Daoy (cell line): ENCODE measurements at regions not wholly inside any gene's neighbourhood (a gene's known extent, or its start where the extent isn't known, plus 50 kb on each side); places are given as distances from the start of the nearest gene placed in this dataset.
A peak's percentile ranks its signal among the peaks of the same experiment; 100 is the strongest.

Source experiments
- DNase-seq: peaks from one replicate; pipeline ENCODE4 v3.0.0-alpha.2; 2015; ENCODE audit warnings: low read depth

DNA sequence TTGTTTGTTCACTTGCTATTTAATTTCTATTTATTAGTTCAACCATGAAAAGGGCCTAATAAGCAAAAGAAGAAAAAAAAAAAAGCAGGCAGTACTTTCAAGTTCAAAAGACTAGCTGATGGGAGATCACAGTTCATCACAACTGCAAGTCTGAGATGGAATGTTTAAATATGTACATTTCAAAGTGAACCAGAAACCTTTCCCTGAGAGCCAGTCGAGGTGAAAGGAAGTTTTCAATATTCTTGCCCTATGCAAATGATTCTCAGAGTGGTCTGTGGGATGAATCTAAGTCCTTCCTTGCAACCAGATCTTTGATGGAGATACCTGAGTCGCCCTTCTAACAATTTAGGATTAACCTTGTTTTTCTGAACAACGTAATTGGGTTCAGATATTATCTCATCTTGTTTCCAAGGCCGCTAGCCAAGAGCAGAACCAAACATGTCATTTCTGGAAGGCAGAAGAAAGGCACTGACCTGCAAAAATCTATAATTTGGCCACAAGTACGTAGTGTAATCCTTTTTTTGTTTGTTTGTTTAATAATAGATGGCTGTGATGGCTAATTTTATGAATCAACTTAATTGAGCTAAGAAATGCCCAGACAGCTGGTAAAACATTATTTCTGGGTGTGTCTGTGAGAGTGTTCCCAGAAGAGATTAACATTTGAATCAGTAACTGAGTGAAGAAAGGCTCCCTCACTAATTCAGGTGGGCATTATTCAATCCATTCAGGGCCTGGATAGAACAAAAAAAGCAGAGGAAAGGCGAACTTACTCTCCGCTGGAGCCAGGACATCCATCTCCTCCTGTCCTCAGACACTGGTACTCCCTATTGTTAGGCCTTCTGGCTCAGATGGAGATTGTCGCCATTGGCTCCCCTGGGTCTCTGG is 171.1 kb upstream of the TMPO start:
- DNase-seq = no peak

DNA sequence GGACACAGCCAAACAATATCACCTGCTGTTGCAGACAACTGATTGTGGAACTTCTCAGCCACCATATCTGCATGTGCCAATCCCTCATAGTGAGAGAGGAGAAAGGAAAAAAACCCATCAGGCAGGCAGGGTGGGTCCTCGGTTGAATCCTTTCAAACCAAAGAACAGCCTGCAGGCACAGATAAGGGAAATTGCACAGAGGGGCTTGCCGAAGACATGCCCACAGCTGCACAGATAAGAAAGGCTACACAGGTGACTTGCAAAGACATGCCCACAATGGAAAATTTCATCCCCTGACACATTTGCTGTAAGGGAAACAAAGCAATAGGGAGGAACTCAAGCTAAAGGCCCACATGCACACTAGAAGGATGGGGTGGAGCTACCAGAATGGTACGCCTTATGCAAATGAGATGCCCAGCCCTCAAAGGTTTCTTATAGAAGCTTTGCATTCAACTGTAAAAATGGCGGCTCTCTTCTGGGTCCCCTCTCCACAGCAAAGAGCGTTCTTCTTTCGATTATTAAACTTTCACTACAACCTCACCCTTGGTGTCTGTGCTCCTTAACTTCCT is 170.0 kb upstream of the TMPO start:
- no peak for DNase-seq

DNA sequence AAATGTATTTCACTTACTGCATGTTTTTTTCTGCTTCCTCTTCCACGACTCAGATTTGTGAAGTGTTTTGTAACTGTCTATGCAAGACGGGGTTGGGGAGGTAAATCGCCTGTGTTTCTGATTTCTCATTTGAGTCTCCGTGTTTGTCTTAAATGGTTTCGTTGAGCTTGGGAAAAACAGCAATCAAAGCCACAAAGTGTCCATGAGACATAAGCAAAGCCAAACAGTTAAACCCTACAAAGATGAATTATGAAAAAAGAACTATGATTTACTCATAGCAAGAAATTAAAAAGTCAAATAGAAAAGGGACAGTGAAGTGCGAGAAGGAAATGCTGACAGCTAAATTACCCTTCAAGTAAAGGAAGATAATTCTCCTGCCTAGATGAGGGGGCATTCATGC is 164.3 kb upstream of the TMPO start:
- peak; percentile 10 for DNase-seq

DNA sequence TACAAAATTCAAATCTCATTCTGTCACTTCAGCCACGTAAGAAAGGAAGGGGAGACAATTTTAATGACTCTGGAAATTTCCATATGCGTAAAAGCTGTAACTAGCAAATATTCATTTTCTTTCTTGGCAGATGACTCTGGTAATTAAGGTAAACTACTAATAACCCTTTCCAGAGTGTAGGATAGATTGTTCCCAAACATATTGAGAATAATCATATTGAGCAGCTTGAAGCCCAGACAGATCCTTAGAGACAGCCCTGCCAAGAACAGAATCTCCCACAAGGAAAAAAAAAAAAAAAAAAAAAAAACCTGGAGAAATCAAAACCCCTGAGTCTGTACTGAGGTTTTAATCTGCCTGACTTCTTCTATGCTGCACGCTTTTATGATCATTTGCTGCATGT is 163.6 kb upstream of the TMPO start:
- no peak for DNase-seq

DNA sequence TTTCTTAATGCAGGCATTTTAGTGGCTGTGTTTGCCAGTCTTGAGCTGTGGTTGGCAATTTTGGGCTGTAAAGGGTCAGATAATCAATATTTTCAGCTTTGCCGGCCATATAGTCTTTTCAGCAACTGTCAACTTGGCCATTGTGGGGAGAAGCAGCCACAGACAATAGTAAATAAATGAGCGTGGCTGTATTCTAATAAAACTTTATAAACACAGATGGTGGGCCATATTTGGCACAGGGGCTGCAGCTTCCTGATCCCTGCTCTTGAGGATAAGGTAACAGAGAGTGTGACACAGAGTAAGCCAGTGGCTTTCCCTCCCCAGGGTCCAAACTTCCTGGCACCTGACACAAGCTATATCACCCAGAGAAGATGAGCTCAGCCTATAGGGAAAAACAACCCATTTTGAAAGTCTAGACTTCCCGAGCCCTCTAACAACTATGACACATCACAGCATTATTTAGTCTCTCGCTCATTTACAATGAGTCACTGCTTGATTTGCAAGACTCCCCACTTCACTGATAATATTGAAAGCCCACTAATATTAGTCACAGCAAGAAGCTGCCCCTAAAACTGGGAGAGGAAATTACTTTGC is 163.1 kb upstream of the TMPO start:
- peak; percentile 94 for DNase-seq

DNA sequence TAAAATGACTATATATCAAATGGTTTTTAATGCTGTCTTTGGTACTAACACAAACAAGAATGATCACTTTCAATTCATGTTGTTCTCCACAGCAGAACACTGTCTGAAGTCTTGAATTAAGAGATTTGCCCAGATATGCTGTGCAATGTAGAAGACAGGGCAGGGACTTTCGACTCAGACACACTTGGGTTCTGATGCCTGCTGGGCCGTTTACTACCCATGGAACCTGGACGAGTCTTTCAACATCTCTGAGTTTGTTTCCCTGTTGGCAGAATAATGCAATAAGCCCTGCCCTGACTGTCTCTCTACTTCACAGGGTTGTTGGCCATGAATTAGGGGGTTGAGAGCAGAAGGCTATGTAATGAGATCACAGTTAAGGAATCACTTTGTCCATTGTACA is 162.6 kb upstream of the TMPO start:
- DNase-seq = peak; percentile 49

DNA sequence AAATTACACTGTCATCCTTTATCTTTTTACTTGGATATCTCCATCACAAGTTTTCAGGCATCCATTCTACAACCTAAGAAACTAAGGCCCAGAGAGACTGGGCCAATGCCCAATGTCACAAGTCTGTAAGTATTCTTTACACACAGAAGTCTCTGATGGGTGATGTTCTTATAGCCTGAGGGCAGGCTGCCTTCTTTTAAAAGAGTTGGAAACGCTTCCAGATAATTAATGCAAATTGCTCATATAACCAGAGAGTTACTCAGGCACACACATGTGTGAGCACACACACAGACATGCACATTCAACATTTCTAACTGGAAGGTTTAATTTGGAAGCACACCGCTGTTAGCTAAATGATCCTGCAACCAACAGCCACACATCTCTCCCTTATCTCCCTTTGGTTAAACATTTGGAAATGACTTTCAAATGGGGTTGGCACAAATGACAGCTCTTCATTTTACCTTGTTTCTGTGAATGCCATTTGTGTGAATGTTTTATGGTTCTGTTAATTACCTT is 160.8 kb upstream of the TMPO start:
- peak; percentile 46 for DNase-seq

DNA sequence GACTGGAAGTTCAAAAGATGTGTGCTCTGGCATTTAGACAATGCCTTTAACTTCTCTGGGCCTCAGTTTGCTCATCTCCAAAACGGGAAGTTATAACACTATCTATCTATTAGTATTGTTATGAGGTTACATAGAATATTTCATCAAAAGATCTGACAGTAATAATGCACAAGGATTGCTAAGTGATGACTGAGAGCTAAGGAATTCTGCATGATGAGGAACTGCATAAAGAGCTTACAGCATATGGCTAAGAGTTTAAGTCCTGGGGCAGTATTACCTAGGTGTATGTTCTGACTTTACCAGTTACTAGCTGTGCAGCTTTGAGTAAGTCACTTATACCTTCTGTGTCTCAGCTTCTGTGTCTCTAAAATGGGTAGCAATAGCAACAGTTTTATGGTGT is 160.1 kb upstream of the TMPO start:
- DNase-seq = peak; percentile 61

DNA sequence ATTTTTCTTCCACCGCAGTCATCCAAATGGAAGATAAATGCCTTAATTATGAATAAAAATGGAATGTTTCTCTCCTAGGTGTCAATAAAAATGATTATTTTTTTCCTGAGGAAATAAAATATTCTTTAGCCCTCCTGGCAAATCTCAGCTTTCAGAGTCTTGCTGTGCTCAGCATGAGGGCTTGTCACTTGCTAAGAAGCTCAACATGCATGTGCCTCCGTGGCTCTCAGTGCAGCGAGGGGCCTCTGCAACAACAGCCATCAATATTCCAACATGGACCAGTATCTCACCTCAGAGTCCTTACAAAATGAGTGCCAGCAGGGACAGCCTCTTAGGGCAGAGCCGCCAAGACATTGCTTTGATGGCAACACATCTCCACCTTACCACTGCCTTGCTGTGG is 159.5 kb upstream of the TMPO start:
- DNase-seq = no peak

DNA sequence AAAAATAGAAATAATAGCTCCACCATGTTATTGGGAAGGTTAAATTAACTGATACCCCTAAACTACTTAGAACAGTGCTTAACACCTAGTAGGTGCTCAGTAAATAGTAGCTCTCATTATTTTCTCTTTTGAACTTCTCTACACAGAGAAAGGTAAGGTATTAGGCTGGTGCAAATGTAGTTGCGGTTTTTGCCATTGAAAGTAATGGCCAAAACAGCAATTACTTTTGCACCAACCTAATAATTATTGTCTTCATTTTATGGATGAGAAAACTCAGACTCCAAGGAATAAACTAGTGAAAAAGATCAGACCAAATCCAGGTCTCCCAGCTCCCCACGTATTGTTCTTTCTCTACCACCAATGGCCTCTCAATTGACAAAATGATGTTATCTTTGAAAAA is 157.2 kb upstream of the TMPO start:
- no peak for DNase-seq

DNA sequence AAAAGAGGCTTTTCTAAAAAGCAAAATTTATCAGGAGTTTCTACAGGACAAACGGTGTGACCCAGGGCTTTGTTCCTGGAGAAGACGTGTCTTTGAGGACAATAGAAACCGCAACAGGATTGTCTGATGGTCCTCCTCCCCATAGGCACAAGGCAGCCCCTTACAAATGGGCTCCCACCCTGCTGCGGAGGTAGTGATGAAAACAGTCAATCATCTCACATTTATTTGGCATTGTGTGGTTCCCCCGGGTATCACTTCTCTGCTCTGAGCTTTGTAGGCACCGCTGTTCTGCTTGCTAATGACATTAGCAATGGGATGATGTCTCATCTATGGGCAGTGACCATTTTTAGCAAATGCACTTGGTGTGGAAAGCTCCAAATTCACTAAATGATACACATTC is 155.5 kb upstream of the TMPO start:
- no peak for DNase-seq

DNA sequence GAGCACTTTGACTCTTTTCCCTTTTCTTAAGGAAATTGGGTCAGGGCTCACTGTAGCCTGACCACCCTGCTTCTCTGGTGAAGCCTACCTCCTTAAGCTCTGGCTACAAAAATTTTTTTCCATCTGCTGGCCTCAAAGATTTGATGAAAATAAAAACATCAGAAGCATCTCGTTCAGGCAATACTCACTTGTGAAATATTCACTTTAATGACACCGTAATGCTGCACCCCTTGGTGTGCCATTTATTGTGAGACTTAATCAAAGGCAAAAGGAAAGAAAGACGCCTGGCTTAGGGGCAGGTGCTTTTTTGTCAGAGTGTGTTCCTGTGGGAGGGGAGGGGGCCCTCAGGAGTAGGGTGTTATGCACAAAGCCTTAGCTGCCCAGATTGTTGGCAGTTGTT is 155.0 kb upstream of the TMPO start:
- DNase-seq = no peak

DNA sequence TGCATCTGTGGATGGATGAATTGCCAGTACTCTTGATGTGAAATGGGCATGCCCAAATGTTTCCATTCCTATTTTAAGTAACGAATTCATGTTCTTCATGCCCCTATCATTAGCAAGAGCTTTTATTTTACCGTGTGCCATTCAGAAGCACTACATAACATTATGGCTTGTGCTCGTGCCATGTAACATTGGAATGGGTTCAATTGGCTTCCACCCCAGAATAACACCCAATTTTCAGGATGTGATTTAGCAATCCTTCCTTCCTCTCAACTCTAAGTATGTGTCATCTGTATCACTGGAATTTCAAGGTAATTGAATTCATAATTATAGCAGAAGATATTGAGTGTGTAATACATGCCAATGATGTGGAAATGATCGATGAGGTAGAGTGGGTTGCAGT is 145.8 kb upstream of the TMPO start:
- peak; percentile 54 for DNase-seq

DNA sequence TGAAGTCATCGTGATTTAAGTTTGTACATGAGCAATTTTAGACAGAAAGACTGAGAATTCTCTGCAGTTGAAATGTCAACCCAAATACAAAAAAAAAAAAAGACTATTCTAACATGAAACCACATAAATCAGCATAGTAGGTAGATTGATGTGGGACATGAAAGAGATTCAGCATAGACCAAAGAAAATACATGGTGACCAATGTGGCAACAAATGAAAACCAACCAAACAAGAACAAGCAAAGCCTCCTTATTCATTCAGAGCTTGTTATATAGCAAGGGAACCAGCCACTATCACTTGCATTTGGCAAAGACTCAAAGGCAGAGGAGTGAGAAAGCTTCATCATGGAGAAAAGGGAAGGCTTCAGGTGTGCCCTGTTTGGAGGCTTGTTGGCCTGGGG is 144.4 kb upstream of the TMPO start:
- DNase-seq = no peak

DNA sequence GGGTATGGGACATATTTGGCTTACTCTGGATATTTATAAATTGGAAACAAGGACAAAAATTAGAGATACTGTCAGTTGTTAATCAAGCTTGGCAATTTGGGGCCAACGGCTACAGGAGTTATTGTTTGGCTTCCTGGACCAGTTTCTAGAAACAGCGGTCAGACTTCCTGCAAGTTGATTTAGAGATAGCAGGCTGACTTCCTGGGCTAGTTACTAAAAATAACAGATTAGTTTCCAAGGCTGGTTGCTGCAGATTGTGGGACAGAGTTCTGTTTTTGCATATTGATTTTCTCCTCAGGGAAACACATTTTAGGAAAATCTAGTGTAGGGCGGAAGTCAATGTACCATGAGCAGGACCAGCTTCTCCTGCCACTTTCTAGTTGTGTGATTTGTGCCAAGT is 144.0 kb upstream of the TMPO start:
- DNase-seq = peak; percentile 29

DNA sequence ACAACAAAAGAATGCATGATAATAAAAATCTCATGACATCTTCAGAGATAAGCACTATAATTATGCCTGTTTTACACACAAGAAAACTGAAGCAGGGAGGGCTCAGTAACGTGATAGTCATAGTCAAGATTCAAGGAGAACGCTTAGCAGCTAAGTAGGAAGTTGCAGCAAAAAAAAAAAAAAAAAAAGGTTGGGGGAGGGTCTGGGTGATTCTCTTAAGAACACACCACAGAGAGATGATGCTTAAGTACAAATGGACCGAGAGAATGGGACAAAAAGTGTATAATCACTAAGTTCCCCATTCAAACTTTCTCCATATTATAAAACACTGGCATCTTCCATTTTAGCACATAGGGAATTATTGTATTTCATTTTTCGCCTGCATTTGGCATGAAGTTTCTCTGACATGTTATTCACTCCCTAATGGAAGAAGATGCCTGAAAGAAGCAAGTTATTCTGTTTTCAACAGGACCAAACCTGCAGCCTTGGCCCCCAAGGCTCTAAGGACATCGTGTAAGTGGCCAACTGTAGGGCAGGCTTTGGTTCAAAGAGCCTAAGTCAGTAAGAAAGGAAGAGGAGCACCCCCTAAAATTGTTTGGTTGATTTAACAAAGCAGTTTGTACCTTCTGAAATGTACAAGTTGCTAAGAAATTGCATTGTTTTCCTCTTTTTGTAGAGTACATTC is 142.9 kb upstream of the TMPO start:
- DNase-seq = no peak

DNA sequence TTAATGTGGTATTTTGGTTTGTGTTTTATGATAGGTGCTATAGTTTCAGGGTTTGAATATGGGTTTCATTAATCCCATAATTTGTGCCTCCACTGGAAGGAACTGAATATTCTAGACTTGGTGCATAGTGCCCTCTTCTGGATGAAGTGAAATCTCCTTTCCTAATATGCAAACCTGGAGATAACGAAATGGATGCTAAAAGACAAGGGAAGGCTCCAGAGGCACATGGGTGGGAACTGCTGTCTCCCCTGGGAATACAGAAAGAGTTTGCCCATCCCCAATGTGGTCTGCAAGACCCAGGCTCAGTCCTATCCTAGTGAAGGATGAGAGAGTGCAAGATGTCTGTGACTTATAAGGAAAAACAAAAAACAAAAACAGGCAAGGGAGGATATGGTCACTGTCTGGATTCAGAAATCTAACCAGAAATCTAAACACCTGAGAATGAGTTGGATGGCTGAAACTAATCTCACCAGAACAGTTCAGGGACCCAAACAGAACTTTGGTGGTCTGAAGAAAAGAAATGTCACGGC is 142.3 kb upstream of the TMPO start:
- DNase-seq = peak; percentile 55

DNA sequence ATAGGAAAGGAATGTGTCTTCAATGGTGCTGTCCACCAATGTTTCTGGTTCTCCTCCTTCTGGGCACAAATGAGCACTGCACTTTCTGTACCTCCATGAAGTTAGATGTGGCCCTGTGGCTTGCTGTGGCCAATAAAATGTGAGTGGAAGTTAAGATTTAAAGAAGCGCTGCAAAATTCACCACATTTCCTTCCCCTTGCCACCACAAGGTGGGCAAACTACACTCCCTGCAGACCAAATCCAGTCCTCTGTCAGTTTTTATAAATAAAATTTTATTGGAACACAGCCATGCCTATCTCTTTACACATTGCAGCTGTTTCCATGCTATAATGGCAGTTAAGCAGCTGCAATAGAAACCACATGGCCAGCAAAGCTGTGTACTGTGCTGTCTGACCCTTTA is 141.4 kb upstream of the TMPO start:
- no peak for DNase-seq

DNA sequence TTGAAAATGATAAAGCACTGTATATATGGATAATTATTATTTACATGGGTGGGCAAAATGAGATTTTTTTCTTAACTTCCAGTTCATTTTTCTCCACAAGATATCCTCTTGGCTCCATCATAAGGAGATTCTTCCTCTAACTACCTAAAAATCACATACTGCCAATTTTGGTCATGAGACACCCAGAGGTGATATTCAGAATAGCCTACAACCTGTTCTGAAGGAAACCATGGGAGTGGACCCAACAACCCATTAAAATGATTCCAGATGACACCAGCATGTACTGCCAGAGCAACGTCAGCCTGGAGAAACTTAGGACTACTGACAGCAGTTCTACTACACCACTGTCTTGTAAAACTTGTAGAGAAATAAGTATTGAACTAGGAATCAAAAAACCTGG is 136.3 kb upstream of the TMPO start:
- no peak for DNase-seq

DNA sequence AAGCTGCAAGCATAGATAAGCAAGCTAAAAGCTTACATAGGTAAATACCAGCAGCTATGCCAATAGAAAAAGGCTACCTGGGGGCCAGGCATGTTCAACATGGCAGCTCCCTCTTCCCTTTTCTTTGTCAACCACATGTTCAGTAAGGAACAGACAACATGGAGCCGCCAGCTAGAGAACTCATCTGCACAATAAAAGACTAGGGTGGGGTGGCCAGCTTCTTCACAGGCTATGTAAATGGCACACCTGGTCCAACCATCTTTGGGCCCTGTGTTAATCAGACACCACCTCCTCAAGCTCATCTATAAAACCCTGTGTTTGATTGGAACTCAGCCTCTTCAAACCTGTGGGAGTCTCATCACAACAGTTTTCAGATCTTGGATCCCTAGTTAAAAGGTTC is 129.7 kb upstream of the TMPO start:
- no peak for DNase-seq

DNA sequence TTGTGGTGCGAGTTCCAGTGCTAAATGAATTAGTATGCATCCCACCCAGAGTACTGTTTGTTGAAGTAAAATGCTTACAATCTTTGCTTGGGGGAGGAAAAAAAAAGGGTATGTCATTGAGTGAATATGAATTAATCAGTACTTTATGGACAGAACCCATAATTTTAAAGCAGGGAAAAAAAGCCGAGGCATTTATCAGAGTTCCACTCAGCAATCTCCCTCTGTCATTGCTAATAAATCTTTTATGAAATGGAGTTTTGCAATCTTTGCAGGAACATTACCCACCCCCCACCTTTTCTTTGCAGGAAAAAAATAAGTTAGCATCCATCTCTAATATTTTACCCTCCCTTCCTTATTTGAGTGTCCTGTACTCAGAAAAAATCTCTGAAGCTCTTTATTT is 127.9 kb upstream of the TMPO start:
- no peak for DNase-seq

DNA sequence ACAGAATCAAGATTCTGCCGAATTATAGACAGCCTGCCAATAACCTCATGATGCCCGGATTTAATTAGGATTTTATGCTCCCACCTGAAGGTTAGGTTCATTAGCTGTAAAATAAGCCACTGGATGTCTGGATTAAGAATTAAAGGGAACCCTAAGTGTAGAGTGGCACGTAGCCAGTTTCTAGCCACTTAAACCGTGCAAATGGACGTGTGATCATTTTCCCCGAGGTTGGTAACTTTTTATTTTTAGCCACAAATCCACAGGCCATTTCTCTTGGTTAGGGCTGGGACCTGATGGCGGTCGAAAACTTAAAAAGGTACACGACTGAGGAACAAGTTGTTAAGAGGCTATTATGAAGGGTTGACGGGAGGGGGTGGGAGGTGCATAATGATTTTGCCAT is 127.3 kb upstream of the TMPO start:
- DNase-seq = no peak
